ENCODE measurements at regions not wholly inside any gene's neighbourhood (a gene's known extent, or its start where the extent isn't known, plus 50 kb on each side); places are given as distances from the start of the nearest gene placed in this dataset.
A peak's percentile ranks its signal among the peaks of the same experiment; 100 is the strongest.
"Not testable (repeated sequence)": the region's sequence is repeated elsewhere in the genome, so short reads cannot be mapped to it uniquely, and the experiment has no call there.

DNA sequence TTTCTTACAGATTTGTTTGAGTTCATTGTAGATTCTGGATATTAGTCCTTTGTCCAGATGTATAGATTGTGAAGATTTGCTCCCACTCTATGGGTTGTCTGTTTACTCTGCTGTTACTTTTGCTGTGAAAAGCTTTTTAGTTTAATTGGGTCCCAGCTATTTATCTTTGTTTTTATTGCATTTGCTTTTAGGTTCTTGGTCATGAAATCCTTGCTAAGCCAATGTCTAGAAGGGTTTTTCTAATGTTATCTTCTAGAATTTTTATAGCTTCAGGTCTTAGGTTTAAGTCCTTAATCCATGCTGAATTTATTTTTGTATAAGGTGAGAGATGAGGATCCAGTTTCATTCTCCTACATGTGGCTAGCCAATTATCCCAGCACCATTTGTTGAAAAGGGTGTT lies 81.2 kb upstream of the NDST4 start:
- H3K14ac ChIP-seq (ENCODE audit: low read length); H4K91ac ChIP-seq (ENCODE audit: low read depth, low read length, poor library complexity); DNase-seq (ENCODE audit: low spot score); H3K27ac ChIP-seq (replicated peaks; ENCODE audit: low read length); H2AFZ ChIP-seq (ENCODE audit: low read length); H3K9me3 ChIP-seq (replicated peaks in 1 of 2; ENCODE audit: control insufficient read depth in 2 of 2, insufficient read depth in 1 of 2, low read depth in 1 of 2, low read length in 2 of 2); H3K18ac ChIP-seq (ENCODE audit: low read length); H3K9ac ChIP-seq (ENCODE audit: low read depth, low read length, poor library complexity); H3K4ac ChIP-seq (ENCODE audit: low read length); H3K36me3 ChIP-seq (replicated peaks in 1 of 2; ENCODE audit: control insufficient read depth in 2 of 2, insufficient read depth in 2 of 2, low read length in 2 of 2); H3K79me1 ChIP-seq (ENCODE audit: low read depth, low read length); H2BK15ac ChIP-seq (ENCODE audit: low read length); H2BK120ac ChIP-seq (ENCODE audit: low read depth, low read length); H3K4me1 ChIP-seq (ENCODE audit: control insufficient read depth in 2 of 2, insufficient read depth in 1 of 2, low read depth in 1 of 2, low read length in 2 of 2); H2BK12ac ChIP-seq (ENCODE audit: low read length); H3K4me3 ChIP-seq (ENCODE audit: low read length in 2 of 2); H2BK5ac ChIP-seq (ENCODE audit: low read length); H4K8ac ChIP-seq (ENCODE audit: low read depth, low read length); H3K23ac ChIP-seq (ENCODE audit: low read depth, low read length, poor library complexity); H2AK5ac ChIP-seq (ENCODE audit: low read depth, low read length); H3K4me2 ChIP-seq (ENCODE audit: insufficient read depth, low read length, poor library complexity, severe bottlenecking); H3K27me3 ChIP-seq (ENCODE audit: control insufficient read depth in 3 of 3, insufficient read depth in 3 of 3, low read depth in 1 of 3, low read length in 3 of 3): not testable (repeated sequence)

- no peaks in the 10 kb centered on the region for H3K4me1 ChIP-seq (ENCODE audit: control insufficient read depth in 2 of 2, insufficient read depth in 1 of 2, low read depth in 1 of 2, low read length in 2 of 2)
- no peaks in the 10 kb centered on the region for H3K9me3 ChIP-seq (replicated peaks in 1 of 2; ENCODE audit: control insufficient read depth in 2 of 2, insufficient read depth in 1 of 2, low read depth in 1 of 2, low read length in 2 of 2)
- no peak overlapping the region for H4K8ac ChIP-seq (ENCODE audit: low read depth, low read length)
- no peak for DNase-seq (ENCODE audit: low spot score)
- H4K91ac ChIP-seq (ENCODE audit: low read depth, low read length, poor library complexity), result no peak overlapping the region
- no peak overlapping the region for H2BK5ac ChIP-seq (ENCODE audit: low read length)
- no peak overlapping the region for H2AK5ac ChIP-seq (ENCODE audit: low read depth, low read length)
- no peaks in the 10 kb centered on the region for H3K36me3 ChIP-seq (replicated peaks in 1 of 2; ENCODE audit: control insufficient read depth in 2 of 2, insufficient read depth in 2 of 2, low read length in 2 of 2)
- H3K4ac ChIP-seq (ENCODE audit: low read length), result no peak overlapping the region
- H3K4me2 ChIP-seq (ENCODE audit: insufficient read depth, low read length, poor library complexity, severe bottlenecking), result no peak overlapping the region
- no peak overlapping the region for H3K18ac ChIP-seq (ENCODE audit: low read length)
- H3K23ac ChIP-seq (ENCODE audit: low read depth, low read length, poor library complexity), result no peak overlapping the region
- H3K79me1 ChIP-seq (ENCODE audit: low read depth, low read length), result no peaks in the 10 kb centered on the region
- no peaks in the 10 kb centered on the region for H3K27me3 ChIP-seq (ENCODE audit: control insufficient read depth in 3 of 3, insufficient read depth in 3 of 3, low read depth in 1 of 3, low read length in 3 of 3)
- H3K14ac ChIP-seq (ENCODE audit: low read length), result no peak overlapping the region
- no peak overlapping the region for H2BK120ac ChIP-seq (ENCODE audit: low read depth, low read length)
- no peak overlapping the region for H3K27ac ChIP-seq (replicated peaks; ENCODE audit: low read length)
- H3K4me3 ChIP-seq (ENCODE audit: low read length in 2 of 2), result no peak overlapping the region
- no peak overlapping the region for H2BK15ac ChIP-seq (ENCODE audit: low read length)
- H2BK12ac ChIP-seq (ENCODE audit: low read length), result no peak overlapping the region
- no peak overlapping the region for H2AFZ ChIP-seq (ENCODE audit: low read length)
- H3K9ac ChIP-seq (ENCODE audit: low read depth, low read length, poor library complexity), result no peak overlapping the region
Observed at GRCh38 chr4:115190529-115190928, 77.1 kb upstream of the NDST4 start.

DNA sequence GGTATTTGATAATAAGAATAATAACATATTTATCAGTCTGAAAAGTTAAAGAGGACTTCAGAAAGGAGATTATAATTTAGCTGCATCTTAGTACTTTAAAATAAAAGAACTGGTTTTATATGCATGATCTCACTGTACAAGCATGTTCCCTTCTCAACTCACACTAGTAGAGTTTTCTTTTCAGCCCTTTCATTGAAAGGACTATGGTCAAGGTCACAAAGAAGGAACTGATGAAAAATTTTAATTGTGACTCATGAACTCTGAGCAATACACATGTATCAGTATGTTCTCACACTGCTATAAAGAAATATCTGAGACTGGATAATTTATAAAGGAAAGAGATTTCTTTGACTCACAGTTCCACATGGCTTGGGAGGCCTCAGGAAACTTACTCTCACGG lies 73.7 kb upstream of the NDST4 start:
- no peak overlapping the region for H3K4me3 ChIP-seq (ENCODE audit: low read length in 2 of 2)
- no peak overlapping the region for H2BK120ac ChIP-seq (ENCODE audit: low read depth, low read length)
- no peaks in the 10 kb centered on the region for H3K9me3 ChIP-seq (replicated peaks in 1 of 2; ENCODE audit: control insufficient read depth in 2 of 2, insufficient read depth in 1 of 2, low read depth in 1 of 2, low read length in 2 of 2)
- H3K4ac ChIP-seq (ENCODE audit: low read length), result no peak overlapping the region
- no peak overlapping the region for H2BK12ac ChIP-seq (ENCODE audit: low read length)
- H3K4me1 ChIP-seq (ENCODE audit: control insufficient read depth in 2 of 2, insufficient read depth in 1 of 2, low read depth in 1 of 2, low read length in 2 of 2), result no peaks in the 10 kb centered on the region
- H2BK5ac ChIP-seq (ENCODE audit: low read length), result no peak overlapping the region
- no peak overlapping the region for H3K9ac ChIP-seq (ENCODE audit: low read depth, low read length, poor library complexity)
- no peak overlapping the region for H3K4me2 ChIP-seq (ENCODE audit: insufficient read depth, low read length, poor library complexity, severe bottlenecking)
- no peak for DNase-seq (ENCODE audit: low spot score)
- H2AK5ac ChIP-seq (ENCODE audit: low read depth, low read length), result no peak overlapping the region
- no peak overlapping the region for H4K91ac ChIP-seq (ENCODE audit: low read depth, low read length, poor library complexity)
- no peak overlapping the region for H2AFZ ChIP-seq (ENCODE audit: low read length)
- H3K23ac ChIP-seq (ENCODE audit: low read depth, low read length, poor library complexity), result no peak overlapping the region
- no peaks in the 10 kb centered on the region for H3K27me3 ChIP-seq (ENCODE audit: control insufficient read depth in 3 of 3, insufficient read depth in 3 of 3, low read depth in 1 of 3, low read length in 3 of 3)
- H3K36me3 ChIP-seq (replicated peaks in 1 of 2; ENCODE audit: control insufficient read depth in 2 of 2, insufficient read depth in 2 of 2, low read length in 2 of 2), result no peaks in the 10 kb centered on the region
- no peak overlapping the region for H3K27ac ChIP-seq (replicated peaks; ENCODE audit: low read length)
- H3K79me1 ChIP-seq (ENCODE audit: low read depth, low read length), result no peaks in the 10 kb centered on the region
- H3K14ac ChIP-seq (ENCODE audit: low read length), result no peak overlapping the region
- WGBS, 2 donors (ENCODE audit: extremely low coverage in 2 of 2, insufficient read length in 2 of 2, insufficient replicate concordance in 1 of 2), result no CpG with 5 or more reads among the region's 1 CpG
- H4K8ac ChIP-seq (ENCODE audit: low read depth, low read length), result no peak overlapping the region
- no peak overlapping the region for H2BK15ac ChIP-seq (ENCODE audit: low read length)
- H3K18ac ChIP-seq (ENCODE audit: low read length), result no peak overlapping the region

DNA sequence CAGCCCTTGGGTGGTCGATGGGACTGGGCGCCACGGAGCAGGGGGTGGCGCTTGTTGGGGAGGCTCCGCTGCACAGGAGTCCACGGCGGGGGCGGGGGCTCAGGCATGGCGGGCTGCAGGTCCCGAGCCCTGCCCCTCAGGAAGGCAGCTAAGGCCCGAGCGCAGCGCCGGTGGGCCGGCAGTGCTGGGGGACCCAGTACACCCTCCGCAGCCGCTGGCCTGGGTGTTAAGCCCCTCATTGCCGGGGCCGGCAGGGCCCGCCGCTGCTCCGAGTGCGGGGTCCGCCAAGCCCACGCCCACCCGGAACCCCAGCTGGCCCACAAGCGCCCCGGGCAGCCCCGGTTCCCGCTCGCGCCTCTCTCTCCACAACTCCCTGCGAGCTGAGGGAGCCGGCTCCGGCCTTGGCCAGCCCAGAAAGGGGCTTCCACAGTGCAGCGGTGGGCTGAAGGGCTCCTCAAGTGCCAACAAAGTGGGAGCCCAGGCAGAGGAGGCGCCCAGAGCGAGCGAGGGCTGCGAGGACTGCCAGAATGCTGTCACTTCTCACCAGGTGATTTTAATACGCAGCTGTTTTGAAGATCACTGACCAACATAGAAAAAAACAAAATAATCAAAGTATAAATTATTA lies 66.1 kb upstream of the NDST4 start:
- H4K8ac ChIP-seq (ENCODE audit: low read depth, low read length); H3K9ac ChIP-seq (ENCODE audit: low read depth, low read length, poor library complexity); H3K23ac ChIP-seq (ENCODE audit: low read depth, low read length, poor library complexity); H2AK5ac ChIP-seq (ENCODE audit: low read depth, low read length); H2BK5ac ChIP-seq (ENCODE audit: low read length); H3K36me3 ChIP-seq (replicated peaks in 1 of 2; ENCODE audit: control insufficient read depth in 2 of 2, insufficient read depth in 2 of 2, low read length in 2 of 2); H3K4me3 ChIP-seq (ENCODE audit: low read length in 2 of 2); H2AFZ ChIP-seq (ENCODE audit: low read length); H4K91ac ChIP-seq (ENCODE audit: low read depth, low read length, poor library complexity); H3K27ac ChIP-seq (replicated peaks; ENCODE audit: low read length); H2BK12ac ChIP-seq (ENCODE audit: low read length); H3K4me2 ChIP-seq (ENCODE audit: insufficient read depth, low read length, poor library complexity, severe bottlenecking); H2BK120ac ChIP-seq (ENCODE audit: low read depth, low read length); H3K14ac ChIP-seq (ENCODE audit: low read length); H3K27me3 ChIP-seq (ENCODE audit: control insufficient read depth in 3 of 3, insufficient read depth in 3 of 3, low read depth in 1 of 3, low read length in 3 of 3); H2BK15ac ChIP-seq (ENCODE audit: low read length); H3K79me1 ChIP-seq (ENCODE audit: low read depth, low read length); DNase-seq (ENCODE audit: low spot score); H3K4ac ChIP-seq (ENCODE audit: low read length); H3K4me1 ChIP-seq (ENCODE audit: control insufficient read depth in 2 of 2, insufficient read depth in 1 of 2, low read depth in 1 of 2, low read length in 2 of 2); H3K9me3 ChIP-seq (replicated peaks in 1 of 2; ENCODE audit: control insufficient read depth in 2 of 2, insufficient read depth in 1 of 2, low read depth in 1 of 2, low read length in 2 of 2): not testable (repeated sequence)
- H3K18ac ChIP-seq (ENCODE audit: low read length), result peak overlapping the region; percentile 38
- WGBS, 2 donors (ENCODE audit: extremely low coverage in 2 of 2, insufficient read length in 2 of 2, insufficient replicate concordance in 1 of 2), result no CpG with 5 or more reads among the region's 41 CpGs

All from neuronal stem cell (in vitro differentiated cells).